Liver (tissue), 8 donors: ENCODE measurements at regions not wholly inside any gene's neighbourhood (a gene's known extent, or its start where the extent isn't known, plus 50 kb on each side); places are given as distances from the start of the nearest gene placed in this dataset.

ENCODE experiments used
- DNase-seq: peaks from one replicate; pipeline ENCODE4 v3.0.0-alpha.2; 2017; ENCODE audit warnings: low spot score
- H3K27ac ChIP-seq, 2 donors: one replicate each; pipeline ENCODE4 v1.7.0; 2013; ENCODE audit warnings: inconsistent platforms in 2 of 2, low read length in 2 of 2, control low read depth in 1 of 2, low read depth in 1 of 2, mild to moderate bottlenecking in 1 of 2
- H3K27me3 ChIP-seq, 4 donors: one replicate each; pipeline versions ENCODE4 v1.6.1 to v1.7.0; 2013; ENCODE audit warnings: low read length in 3 of 4, inconsistent platforms in 1 of 4, mild to moderate bottlenecking in 1 of 4, moderate library complexity in 1 of 4; ENCODE audit not compliant: control insufficient read depth in 4 of 4, insufficient read depth in 4 of 4
- H3K36me3 ChIP-seq, 4 donors: one replicate each; pipeline versions ENCODE4 v1.6.1 to v1.7.0; 2013; ENCODE audit warnings: low read length in 3 of 4, mild to moderate bottlenecking in 3 of 4, low read depth in 1 of 4, moderate library complexity in 1 of 4; ENCODE audit not compliant: control insufficient read depth in 4 of 4, insufficient read depth in 3 of 4
- H3K4me1 ChIP-seq, 4 donors: one replicate each; pipeline versions ENCODE4 v1.6.1 to v1.7.0; 2013; ENCODE audit warnings: low read length in 3 of 4, mild to moderate bottlenecking in 3 of 4, moderate library complexity in 1 of 4; ENCODE audit not compliant: control insufficient read depth in 4 of 4, insufficient read depth in 4 of 4
- H3K4me3 ChIP-seq, 3 donors: one replicate each; pipeline versions ENCODE4 v1.6.1 to v1.7.0; 2013; ENCODE audit warnings: low read length in 3 of 3, control low read depth in 1 of 3, low read depth in 1 of 3, mild to moderate bottlenecking in 1 of 3
- H3K9ac ChIP-seq, 2 donors: one replicate each; pipeline ENCODE4 v1.7.0; 2013; ENCODE audit warnings: low read length in 2 of 2, mild to moderate bottlenecking in 2 of 2, moderate library complexity in 2 of 2, control low read depth in 1 of 2, low read depth in 1 of 2
- H3K9me3 ChIP-seq, 4 donors: one replicate each; pipeline versions ENCODE4 v1.6.1 to v1.7.0; 2013; ENCODE audit warnings: low read length in 3 of 4; ENCODE audit not compliant: control insufficient read depth in 4 of 4
- CTCF ChIP-seq: fragments of 150-350 bp; IDR thresholded peaks from 2 replicates; pipeline ENCODE4 v1.5.1; 2017; ENCODE audit warnings: improper control_type of control experiment, low read depth, low read length; ENCODE audit not compliant: missing input control
- EGR1 ChIP-seq, 2 donors: IDR thresholded peaks; 2 replicates each; pipeline ENCODE4 v1.6.1; 2016 to 2018; ENCODE audit warnings: antibody characterized with exemption in 2 of 2, low read depth in 2 of 2
- FOXA1 ChIP-seq: IDR thresholded peaks from 2 replicates; pipeline ENCODE4 v1.6.1; 2016; ENCODE audit warnings: antibody characterized with exemption
- FOXA2 ChIP-seq: IDR thresholded peaks from 2 replicates; pipeline ENCODE4 v1.6.1; 2016; ENCODE audit warnings: antibody characterized with exemption
- GABPA ChIP-seq, 2 donors: IDR thresholded peaks in 1 of 2; conservative IDR thresholded peaks in 1 of 2; 2 replicates each; pipeline ENCODE4 v1.6.1; 2016; ENCODE audit warnings: antibody characterized with exemption in 2 of 2, mild to moderate bottlenecking in 1 of 2, moderate library complexity in 1 of 2
- HNF4A ChIP-seq, 2 donors: conservative IDR thresholded peaks; 2 replicates each; pipeline ENCODE4 v1.6.1; 2016; ENCODE audit warnings: antibody characterized with exemption in 2 of 2, mild to moderate bottlenecking in 2 of 2
- HNF4G ChIP-seq: IDR thresholded peaks from 2 replicates; pipeline ENCODE4 v1.6.1; 2016; ENCODE audit warnings: antibody characterized with exemption
- JUND ChIP-seq, 2 donors: IDR thresholded peaks; 2 replicates each; pipeline ENCODE4 v1.6.1; 2016; ENCODE audit warnings: antibody characterized with exemption in 2 of 2
- NR2F2 ChIP-seq: IDR thresholded peaks from 2 replicates; pipeline ENCODE4 v1.6.1; 2016; ENCODE audit warnings: antibody characterized with exemption
- RAD21 ChIP-seq, 2 donors: IDR thresholded peaks; 2 replicates each; pipeline ENCODE4 v1.6.1; 2016; ENCODE audit warnings: antibody characterized with exemption in 2 of 2, mild to moderate bottlenecking in 2 of 2
- RXRA ChIP-seq, 2 donors: IDR thresholded peaks; 2 replicates each; pipeline ENCODE4 v1.6.1; 2017 to 2018; ENCODE audit warnings: antibody characterized with exemption in 2 of 2, mild to moderate bottlenecking in 1 of 2
- SP1 ChIP-seq: IDR thresholded peaks from 2 replicates; pipeline ENCODE4 v1.6.1; 2018; ENCODE audit warnings: antibody characterized with exemption, mild to moderate bottlenecking
- YY1 ChIP-seq: IDR thresholded peaks from 2 replicates; pipeline ENCODE4 v1.6.1; 2016; ENCODE audit warnings: antibody characterized with exemption, mild to moderate bottlenecking
- ZBTB33 ChIP-seq: IDR thresholded peaks from 2 replicates; pipeline ENCODE4 v1.6.1; 2016; ENCODE audit warnings: antibody characterized with exemption
- WGBS: extraction: QIAGEN DNeasy Blood & Tissue Kit; methylation state at CpG from one replicate; pipeline ENCODE4 v1.1.7; 2013; 5-methylcytosine and 5-hydroxymethylcytosine counted together
- TF ChIP-seq, protein P1 (sequence below): IDR thresholded peaks from 2 replicates; pipeline ENCODE4 v1.6.1; 2016; ENCODE audit warnings: antibody characterized with exemption
- TF ChIP-seq, protein P2 (sequence below): IDR thresholded peaks from 2 replicates; pipeline ENCODE4 v1.6.1; 2016; ENCODE audit warnings: antibody characterized with exemption, mild to moderate bottlenecking
- TF ChIP-seq, protein P3 (sequence below): IDR thresholded peaks from 2 replicates; pipeline ENCODE4 v1.6.1; 2016; ENCODE audit warnings: antibody characterized with exemption
- donor health status: healthy.
- donor health status: healthy.
- donor health status: healthy.
- donor health status: healthy.
- donor health status: healthy.

DNA sequence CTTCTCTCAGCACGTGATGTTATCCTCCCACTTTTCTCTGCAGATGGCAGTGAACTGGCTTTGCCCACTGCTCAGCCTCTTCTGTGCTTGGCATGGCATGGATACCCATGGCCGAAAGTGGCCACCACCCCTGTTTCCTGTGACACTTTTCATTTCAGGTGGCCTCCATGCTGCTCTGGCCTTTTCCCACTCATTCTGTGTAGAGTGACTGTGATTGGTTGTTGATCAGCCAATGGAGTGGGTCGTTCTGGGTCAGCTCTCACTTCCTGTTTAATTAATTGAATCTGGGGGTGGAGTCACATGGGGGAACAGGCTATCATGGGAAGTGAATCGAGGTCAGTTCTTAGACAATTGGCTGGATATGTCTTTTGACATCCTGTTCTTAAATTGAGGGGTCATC lies 350.1 kb upstream of the EEF2KMT start:
- no peak overlapping the region for H3K9ac ChIP-seq
- no peak overlapping the region for H3K27ac ChIP-seq
- no peaks in the 10 kb centered on the region for H3K4me1 ChIP-seq
- 70% methylated on average over 4 of the region's 4 CpGs for WGBS
- no peaks in the 10 kb centered on the region for H3K9me3 ChIP-seq
- H3K4me3 ChIP-seq, result no peak overlapping the region
- H3K36me3 ChIP-seq, result no peaks in the 10 kb centered on the region
- no peak for DNase-seq
- no peak for TF ChIP-seq GABPA (IDR thresholded peaks at IDR 0.05 in 1 of 2, conservative IDR thresholded peaks at IDR 0.05 in 1 of 2)
- no peak for TF ChIP-seq YY1
- TF ChIP-seq, protein P1, sequence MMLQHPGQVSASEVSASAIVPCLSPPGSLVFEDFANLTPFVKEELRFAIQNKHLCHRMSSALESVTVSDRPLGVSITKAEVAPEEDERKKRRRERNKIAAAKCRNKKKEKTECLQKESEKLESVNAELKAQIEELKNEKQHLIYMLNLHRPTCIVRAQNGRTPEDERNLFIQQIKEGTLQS, result no peak
- TF ChIP-seq HNF4A (conservative IDR thresholded peaks at IDR 0.05), result no peak
- TF ChIP-seq JUND (IDR thresholded peaks at IDR 0.05), result no peak
- no peak for TF ChIP-seq CTCF
- no peak for TF ChIP-seq RXRA (IDR thresholded peaks at IDR 0.05)
- TF ChIP-seq, protein P2, sequence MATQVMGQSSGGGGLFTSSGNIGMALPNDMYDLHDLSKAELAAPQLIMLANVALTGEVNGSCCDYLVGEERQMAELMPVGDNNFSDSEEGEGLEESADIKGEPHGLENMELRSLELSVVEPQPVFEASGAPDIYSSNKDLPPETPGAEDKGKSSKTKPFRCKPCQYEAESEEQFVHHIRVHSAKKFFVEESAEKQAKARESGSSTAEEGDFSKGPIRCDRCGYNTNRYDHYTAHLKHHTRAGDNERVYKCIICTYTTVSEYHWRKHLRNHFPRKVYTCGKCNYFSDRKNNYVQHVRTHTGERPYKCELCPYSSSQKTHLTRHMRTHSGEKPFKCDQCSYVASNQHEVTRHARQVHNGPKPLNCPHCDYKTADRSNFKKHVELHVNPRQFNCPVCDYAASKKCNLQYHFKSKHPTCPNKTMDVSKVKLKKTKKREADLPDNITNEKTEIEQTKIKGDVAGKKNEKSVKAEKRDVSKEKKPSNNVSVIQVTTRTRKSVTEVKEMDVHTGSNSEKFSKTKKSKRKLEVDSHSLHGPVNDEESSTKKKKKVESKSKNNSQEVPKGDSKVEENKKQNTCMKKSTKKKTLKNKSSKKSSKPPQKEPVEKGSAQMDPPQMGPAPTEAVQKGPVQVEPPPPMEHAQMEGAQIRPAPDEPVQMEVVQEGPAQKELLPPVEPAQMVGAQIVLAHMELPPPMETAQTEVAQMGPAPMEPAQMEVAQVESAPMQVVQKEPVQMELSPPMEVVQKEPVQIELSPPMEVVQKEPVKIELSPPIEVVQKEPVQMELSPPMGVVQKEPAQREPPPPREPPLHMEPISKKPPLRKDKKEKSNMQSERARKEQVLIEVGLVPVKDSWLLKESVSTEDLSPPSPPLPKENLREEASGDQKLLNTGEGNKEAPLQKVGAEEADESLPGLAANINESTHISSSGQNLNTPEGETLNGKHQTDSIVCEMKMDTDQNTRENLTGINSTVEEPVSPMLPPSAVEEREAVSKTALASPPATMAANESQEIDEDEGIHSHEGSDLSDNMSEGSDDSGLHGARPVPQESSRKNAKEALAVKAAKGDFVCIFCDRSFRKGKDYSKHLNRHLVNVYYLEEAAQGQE, result no peak
- no peak for TF ChIP-seq RAD21 (IDR thresholded peaks at IDR 0.05)
- no peak for TF ChIP-seq FOXA2
- no peak for TF ChIP-seq FOXA1
- TF ChIP-seq, protein P3, sequence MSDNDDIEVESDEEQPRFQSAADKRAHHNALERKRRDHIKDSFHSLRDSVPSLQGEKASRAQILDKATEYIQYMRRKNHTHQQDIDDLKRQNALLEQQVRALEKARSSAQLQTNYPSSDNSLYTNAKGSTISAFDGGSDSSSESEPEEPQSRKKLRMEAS, result no peak
- H3K27me3 ChIP-seq, result peaks cover 0 to 8% (median 1%) of the 10 kb centered on the region in 4 donors

DNA sequence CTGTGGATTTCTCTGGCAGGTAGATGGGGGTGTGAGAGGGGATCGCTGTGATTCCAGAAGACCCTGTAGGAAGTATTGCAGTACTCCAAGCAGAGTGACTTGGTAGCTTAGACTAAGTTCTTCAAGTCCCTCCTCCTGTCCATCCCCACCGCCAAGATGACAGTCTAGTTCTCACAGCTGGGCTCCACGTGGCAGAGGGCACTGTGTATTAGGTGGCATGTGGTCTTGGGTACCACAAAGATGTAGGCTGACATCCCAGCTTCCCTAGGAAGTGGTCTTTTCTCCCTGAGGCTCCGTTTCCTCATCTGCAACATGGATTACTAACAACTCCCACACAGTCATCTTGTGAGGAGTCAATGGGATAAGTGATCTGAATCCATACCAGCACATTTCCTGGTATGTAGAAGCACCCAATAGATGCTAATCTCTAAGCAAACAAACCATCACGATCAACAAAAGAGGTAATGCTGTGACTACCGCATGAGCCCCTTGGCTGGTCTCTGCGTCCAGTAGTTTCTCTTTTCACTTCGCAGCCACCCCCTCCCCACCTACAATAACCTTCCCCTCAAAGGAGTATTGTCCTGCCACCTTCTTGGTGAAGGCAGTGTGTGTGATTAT lies 349.1 kb upstream of the EEF2KMT start:
- H3K27me3 ChIP-seq, result peaks cover 0 to 8% (median 1%) of the 10 kb centered on the region in 4 donors
- H3K9me3 ChIP-seq, result no peaks in the 10 kb centered on the region
- WGBS, result 53% methylated on average over 8 of the region's 8 CpGs
- H3K4me3 ChIP-seq, result no peak overlapping the region
- H3K9ac ChIP-seq, result no peak overlapping the region
- DNase-seq, result no peak
- H3K36me3 ChIP-seq, result no peaks in the 10 kb centered on the region
- no peak overlapping the region for H3K27ac ChIP-seq
- TF ChIP-seq, protein P3, result no peak
- no peak for TF ChIP-seq SP1
- no peak for TF ChIP-seq NR2F2
- TF ChIP-seq FOXA1, result no peak
- TF ChIP-seq YY1, result no peak
- TF ChIP-seq, protein P1, result no peak
- TF ChIP-seq HNF4G, result no peak
- no peak for TF ChIP-seq HNF4A (conservative IDR thresholded peaks at IDR 0.05)
- TF ChIP-seq ZBTB33, result no peak
- TF ChIP-seq, protein P2, result no peak
- no peak for TF ChIP-seq RAD21 (IDR thresholded peaks at IDR 0.05)
- TF ChIP-seq EGR1 (IDR thresholded peaks at IDR 0.05; ENCODE audit: low read depth in 2 of 2), result no peak
- no peak for TF ChIP-seq FOXA2
- TF ChIP-seq RXRA (IDR thresholded peaks at IDR 0.05), result no peak
- no peak for TF ChIP-seq GABPA (IDR thresholded peaks at IDR 0.05 in 1 of 2, conservative IDR thresholded peaks at IDR 0.05 in 1 of 2)
- no peaks in the 10 kb centered on the region for H3K4me1 ChIP-seq
